GM12878 (cell line): ENCODE measurements at regions not wholly inside any gene's neighbourhood (a gene's known extent, or its start where the extent isn't known, plus 50 kb on each side); places are given as distances from the start of the nearest gene placed in this dataset.

Experiments used
- ATAC-seq: fragments of 200-7000 bp; cut with Tn5 transposase; 3 replicates; pipeline ENCODE4 v1.9.1; 2020; ENCODE audit warnings: mild to moderate bottlenecking, moderate library complexity
- BruUV-seq: library from RNA; stranded (reverse); fragments of 400-500 nt; replicated peaks from 2 replicates; lab custom pipeline; 2021; lab: Mats Ljungman, UMichigan
- CTCF ChIA-PET: fragments of 300-600 bp; sonication (Branson Sonifier 250); formaldehyde crosslinking; extraction: SDS; loops from one replicate; lab custom pipeline; 2021; ENCODE audit warnings: inconsistent platforms; lab: Yijun Ruan, JAX
- POLR2A ChIA-PET: fragments of 350-600 bp; formaldehyde crosslinking; extraction: SDS; loops from one replicate; lab custom pipeline; 2021; ENCODE audit warnings: inconsistent platforms; lab: Charles Lee
- RAD21 ChIA-PET: fragments of 300-600 bp; sonication (Branson Sonifier 250); formaldehyde crosslinking; loops from one replicate; lab custom pipeline; 2023; ENCODE audit warnings: antibody characterized with exemption; ENCODE audit not compliant: unreplicated experiment; lab: Charles Lee
- SMC1A ChIA-PET: fragments of 300-600 bp; sonication (Branson Sonifier 250); formaldehyde crosslinking; loops from one replicate; lab custom pipeline; 2023; ENCODE audit not compliant: unreplicated experiment, uncharacterized antibody; lab: Charles Lee
- DNase-seq: peaks from one replicate; pipeline ENCODE4 v3.0.0-alpha.2; 2011; ENCODE audit warnings: low read depth, low spot score
- FAIRE-seq: peaks from 3 replicates; lab custom pipeline; 2011; peaks lifted over from hg19 to GRCh38; lab: Jason Lieb, UNC
- H2AFZ ChIP-seq: 2 replicates; pipeline ENCODE4 v1.6.0; 2011; ENCODE audit warnings: low read depth, low read length, control low read depth; ENCODE audit not compliant: control insufficient read depth
- H3K27ac ChIP-seq: 2 replicates; pipeline ENCODE4 v1.5.1; 2011; ENCODE audit warnings: control low read depth; ENCODE audit not compliant: control insufficient read depth, insufficient read depth
- H3K27me3 ChIP-seq, 2 experiments: replicated peaks in 1 of 2; 2 replicates each; pipeline versions ENCODE4 v1.6.0 to v1.6.1; 2011; ENCODE audit warnings: low read length in 1 of 2; ENCODE audit not compliant: control insufficient read depth in 2 of 2, insufficient read depth in 2 of 2
- H3K36me3 ChIP-seq, 2 experiments: 2 replicates each; pipeline ENCODE4 v1.5.1; 2011; ENCODE audit warnings: low read length in 1 of 2; ENCODE audit not compliant: control insufficient read depth in 2 of 2, insufficient read depth in 2 of 2
- H3K4me1 ChIP-seq: 2 replicates; pipeline ENCODE4 v1.6.1; 2011; ENCODE audit warnings: mild to moderate bottlenecking, low read length, moderate library complexity, mixed read lengths; ENCODE audit not compliant: control insufficient read depth, insufficient read depth
- H3K4me2 ChIP-seq: 2 replicates; pipeline ENCODE4 v1.6.0; 2011; ENCODE audit warnings: control low read depth; ENCODE audit not compliant: control insufficient read depth, insufficient read depth
- H3K4me3 ChIP-seq: fragments of 200-600 bp; sonication (generic); 2 replicates; pipeline ENCODE4 v1.5.1; 2016
- H3K79me2 ChIP-seq: 2 replicates; pipeline ENCODE4 v1.6.0; 2011; ENCODE audit warnings: low read length; ENCODE audit not compliant: control insufficient read depth, insufficient read depth
- H3K9ac ChIP-seq: 2 replicates; pipeline ENCODE4 v1.8.0; 2011; ENCODE audit warnings: low read length, control low read depth, mixed read lengths; ENCODE audit not compliant: control insufficient read depth, insufficient read depth
- H3K9me3 ChIP-seq: replicated peaks from 3 replicates; pipeline ENCODE4 v1.5.1; 2011; ENCODE audit warnings: mild to moderate bottlenecking, low read length; ENCODE audit not compliant: control insufficient read depth, insufficient read depth
- H4K20me1 ChIP-seq: 2 replicates; pipeline ENCODE4 v1.6.0; 2011; ENCODE audit not compliant: control insufficient read depth, insufficient read depth
- NFYB ChIP-seq: IDR thresholded peaks from 2 replicates; pipeline ENCODE4 v1.6.1; 2011; ENCODE audit warnings: low read depth, mild to moderate bottlenecking, low read length, improper control_type of control experiment, moderate library complexity; ENCODE audit not compliant: insufficient read depth
- TCF12 ChIP-seq: IDR thresholded peaks from 2 replicates; pipeline ENCODE4 v1.6.1; 2011; ENCODE audit warnings: low read depth, mild to moderate bottlenecking, low read length
- WGBS: methylation state at CpG from one replicate; pipeline ENCODE4 v1.1.6; 2016; ENCODE audit warnings: low lambda C conversion rate; ENCODE audit not compliant: insufficient replicate concordance, insufficient coverage; ENCODE audit errors: missing lambda C conversion rate; 5-methylcytosine and 5-hydroxymethylcytosine counted together
- in situ Hi-C: fragments of 300-500 bp; cut with MboI; formaldehyde crosslinking; loops from 9 replicates; pipeline ENCODE4 v1.14.3; 2018; ENCODE audit warnings: mixed read lengths
- intact Hi-C: fragments of 100-400 bp; cut with micrococcal nuclease; formaldehyde crosslinking; loops from one replicate; pipeline ENCODE4 v1.14.2; 2022; ENCODE audit not compliant: unreplicated experiment
- TF ChIP-seq, protein P1 (sequence below): fragments of 450-650 bp; IDR thresholded peaks from 2 replicates; pipeline ENCODE4 v1.6.1; 2017; ENCODE audit warnings: mild to moderate bottlenecking, moderate library complexity

- RAD21 ChIA-PET = no interaction called here
- no peak for FAIRE-seq
- in situ Hi-C loops = no loop called here
- H4K20me1 ChIP-seq = no peaks in the 10 kb centered on the region
- H3K36me3 ChIP-seq = no peaks in the 10 kb centered on the region
- no peak for DNase-seq
- no peak overlapping the region for H3K4me3 ChIP-seq
- H3K9me3 ChIP-seq = no peaks in the 10 kb centered on the region
- H3K79me2 ChIP-seq = no peaks in the 10 kb centered on the region
- intact Hi-C loops = no loop called here
- ATAC-seq = no peak
- no peak overlapping the region for H2AFZ ChIP-seq
- CTCF ChIA-PET = no interaction called here
- H3K9ac ChIP-seq = no peak overlapping the region
- H3K4me1 ChIP-seq = no peaks in the 10 kb centered on the region
- H3K4me2 ChIP-seq = no peak overlapping the region
- H3K27ac ChIP-seq = no peak overlapping the region
- no peak for TF ChIP-seq TCF12
- TF ChIP-seq, protein P1, sequence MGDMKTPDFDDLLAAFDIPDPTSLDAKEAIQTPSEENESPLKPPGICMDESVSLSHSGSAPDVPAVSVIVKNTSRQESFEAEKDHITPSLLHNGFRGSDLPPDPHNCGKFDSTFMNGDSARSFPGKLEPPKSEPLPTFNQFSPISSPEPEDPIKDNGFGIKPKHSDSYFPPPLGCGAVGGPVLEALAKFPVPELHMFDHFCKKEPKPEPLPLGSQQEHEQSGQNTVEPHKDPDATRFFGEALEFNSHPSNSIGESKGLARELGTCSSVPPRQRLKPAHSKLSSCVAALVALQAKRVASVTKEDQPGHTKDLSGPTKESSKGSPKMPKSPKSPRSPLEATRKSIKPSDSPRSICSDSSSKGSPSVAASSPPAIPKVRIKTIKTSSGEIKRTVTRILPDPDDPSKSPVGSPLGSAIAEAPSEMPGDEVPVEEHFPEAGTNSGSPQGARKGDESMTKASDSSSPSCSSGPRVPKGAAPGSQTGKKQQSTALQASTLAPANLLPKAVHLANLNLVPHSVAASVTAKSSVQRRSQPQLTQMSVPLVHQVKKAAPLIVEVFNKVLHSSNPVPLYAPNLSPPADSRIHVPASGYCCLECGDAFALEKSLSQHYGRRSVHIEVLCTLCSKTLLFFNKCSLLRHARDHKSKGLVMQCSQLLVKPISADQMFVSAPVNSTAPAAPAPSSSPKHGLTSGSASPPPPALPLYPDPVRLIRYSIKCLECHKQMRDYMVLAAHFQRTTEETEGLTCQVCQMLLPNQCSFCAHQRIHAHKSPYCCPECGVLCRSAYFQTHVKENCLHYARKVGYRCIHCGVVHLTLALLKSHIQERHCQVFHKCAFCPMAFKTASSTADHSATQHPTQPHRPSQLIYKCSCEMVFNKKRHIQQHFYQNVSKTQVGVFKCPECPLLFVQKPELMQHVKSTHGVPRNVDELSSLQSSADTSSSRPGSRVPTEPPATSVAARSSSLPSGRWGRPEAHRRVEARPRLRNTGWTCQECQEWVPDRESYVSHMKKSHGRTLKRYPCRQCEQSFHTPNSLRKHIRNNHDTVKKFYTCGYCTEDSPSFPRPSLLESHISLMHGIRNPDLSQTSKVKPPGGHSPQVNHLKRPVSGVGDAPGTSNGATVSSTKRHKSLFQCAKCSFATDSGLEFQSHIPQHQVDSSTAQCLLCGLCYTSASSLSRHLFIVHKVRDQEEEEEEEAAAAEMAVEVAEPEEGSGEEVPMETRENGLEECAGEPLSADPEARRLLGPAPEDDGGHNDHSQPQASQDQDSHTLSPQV = no peak
- no peak for TF ChIP-seq NFYB
- BruUV-seq = no TSS peak
- WGBS = 3% methylated on average over 2 of the region's 2 CpGs
- no peaks in the 10 kb centered on the region for H3K27me3 ChIP-seq
- SMC1A ChIA-PET = interaction anchor here (1.1 kb wide), 1 partner anchor 336 kb away, joined by 3 read pairs; no protein-coding TSS in a partner anchor
- POLR2A ChIA-PET = no interaction called here
Measured at GRCh38 chr3:82002491-82002890, 241.0 kb upstream of the GBE1 start.
